ENCODE measurements at regions not wholly inside any gene's neighbourhood (a gene's known extent, or its start where the extent isn't known, plus 50 kb on each side); places are given as distances from the start of the nearest gene placed in this dataset.

- no peak overlapping the region for H3K4me3 ChIP-seq (ENCODE audit: low read depth, low read length)
- no peak for TF ChIP-seq CTCF (IDR thresholded peaks at IDR 0.05; ENCODE audit: insufficient read depth, low read depth, low read length)
- DNase-seq (ENCODE audit: low read depth) = no peak
These were observed 53.5 kb upstream of the CHODL start for GRCh38 chr21:18191139-18191538.

GRCh38 chr21:18178509-18178908 lies 66.1 kb upstream of the CHODL start:
- no peak for TF ChIP-seq CTCF (IDR thresholded peaks at IDR 0.05; ENCODE audit: insufficient read depth, low read depth, low read length)
- H3K4me3 ChIP-seq (ENCODE audit: low read depth, low read length) = no peak overlapping the region
- no peak for DNase-seq (ENCODE audit: low read depth)

- no peak for TF ChIP-seq CTCF (IDR thresholded peaks at IDR 0.05; ENCODE audit: insufficient read depth, low read depth, low read length)
- no peak overlapping the region for H3K4me3 ChIP-seq (ENCODE audit: low read depth, low read length)
These were observed 70.3 kb upstream of the CHODL start for GRCh38 chr21:18174370-18174769.

GRCh38 chr21:18170829-18171228 lies 73.8 kb upstream of the CHODL start:
- H3K4me3 ChIP-seq (ENCODE audit: low read depth, low read length) = no peak overlapping the region
- DNase-seq (ENCODE audit: low read depth) = no peak
- TF ChIP-seq CTCF (IDR thresholded peaks at IDR 0.05; ENCODE audit: insufficient read depth, low read depth, low read length) = no peak

More at GRCh38 chr21:18174370-18174769, 70.3 kb upstream of the CHODL start:
- DNase-seq (ENCODE audit: low read depth) = no peak

GRCh38 chr21:18170221-18170620 lies 74.4 kb upstream of the CHODL start:
- no peak for DNase-seq (ENCODE audit: low read depth)
- TF ChIP-seq CTCF (IDR thresholded peaks at IDR 0.05; ENCODE audit: insufficient read depth, low read depth, low read length) = no peak

GRCh38 chr21:18168108-18168507 lies 76.5 kb upstream of the CHODL start:
- no peak overlapping the region for H3K4me3 ChIP-seq (ENCODE audit: low read depth, low read length)
- no peak for TF ChIP-seq CTCF (IDR thresholded peaks at IDR 0.05; ENCODE audit: insufficient read depth, low read depth, low read length)
- DNase-seq (ENCODE audit: low read depth) = no peak

More at GRCh38 chr21:18170221-18170620, 74.4 kb upstream of the CHODL start:
- H3K4me3 ChIP-seq (ENCODE audit: low read depth, low read length) = no peak overlapping the region

- TF ChIP-seq CTCF (IDR thresholded peaks at IDR 0.05; ENCODE audit: insufficient read depth, low read depth, low read length) = no peak
- no peak for DNase-seq (ENCODE audit: low read depth)
- H3K4me3 ChIP-seq (ENCODE audit: low read depth, low read length) = no peak overlapping the region
These were observed 79.7 kb upstream of the CHODL start for GRCh38 chr21:18164933-18165332.
